Esophagus squamous epithelium (tissue), 4 donors: ENCODE measurements at regions not wholly inside any gene's neighbourhood (a gene's known extent, or its start where the extent isn't known, plus 50 kb on each side); places are given as distances from the start of the nearest gene placed in this dataset.

ENCODE experiments used
- POLR2A ChIP-seq, 4 donors: fragments of 450-650 bp; IDR thresholded peaks; one replicate each; pipeline ENCODE4 v1.6.1; 2017; ENCODE audit warnings: antibody characterized with exemption in 4 of 4, mild to moderate bottlenecking in 4 of 4, moderate library complexity in 3 of 4
- TF ChIP-seq, protein P1 (sequence below), 6 experiments: fragments of 450-650 bp in 4 of 6; fragments of 200-600 bp in 2 of 6; sonication (generic) in 2 of 6; IDR thresholded peaks; one replicate each; pipeline ENCODE4 v1.5.1; 2016 to 2019; ENCODE audit warnings: antibody characterized with exemption in 6 of 6, mild to moderate bottlenecking in 4 of 6, moderate library complexity in 4 of 6

DNA sequence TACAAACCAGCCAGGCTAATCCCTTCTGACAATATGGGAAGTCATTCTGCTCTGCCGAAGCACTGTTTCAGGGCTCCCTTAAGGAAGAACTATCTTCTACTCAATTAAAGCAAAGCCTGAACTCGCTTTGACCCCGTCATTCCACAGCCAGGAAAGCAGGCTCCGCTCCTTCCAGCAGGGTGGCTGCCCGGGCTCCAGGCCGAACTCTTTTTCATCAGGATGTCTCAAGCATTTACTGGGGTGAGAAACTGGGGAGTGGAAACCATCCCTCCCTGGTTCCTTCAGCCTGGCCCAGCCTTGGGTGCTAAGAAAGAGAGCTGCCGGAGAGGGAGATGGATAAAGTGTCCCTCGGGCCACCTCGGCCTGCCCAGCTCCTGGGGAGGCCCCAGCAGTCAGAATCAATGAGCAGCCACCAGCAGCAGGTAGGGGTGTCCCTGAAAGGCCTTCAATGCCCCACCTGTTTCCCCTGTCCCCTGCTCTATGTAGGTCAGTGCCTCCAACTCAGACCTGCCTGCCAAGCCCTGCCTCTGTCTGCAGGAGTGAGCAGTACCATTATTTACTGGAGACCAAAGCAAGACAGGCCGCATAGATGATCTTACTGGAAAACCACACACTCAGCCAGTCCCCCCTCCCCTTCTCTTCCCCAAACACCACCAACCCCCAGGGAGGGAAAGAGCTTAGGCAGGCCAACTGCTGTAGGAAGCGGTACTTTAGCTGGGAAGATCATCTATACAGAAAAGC lies 225.6 kb upstream of the TLE3 start:
- TF ChIP-seq, protein P1, sequence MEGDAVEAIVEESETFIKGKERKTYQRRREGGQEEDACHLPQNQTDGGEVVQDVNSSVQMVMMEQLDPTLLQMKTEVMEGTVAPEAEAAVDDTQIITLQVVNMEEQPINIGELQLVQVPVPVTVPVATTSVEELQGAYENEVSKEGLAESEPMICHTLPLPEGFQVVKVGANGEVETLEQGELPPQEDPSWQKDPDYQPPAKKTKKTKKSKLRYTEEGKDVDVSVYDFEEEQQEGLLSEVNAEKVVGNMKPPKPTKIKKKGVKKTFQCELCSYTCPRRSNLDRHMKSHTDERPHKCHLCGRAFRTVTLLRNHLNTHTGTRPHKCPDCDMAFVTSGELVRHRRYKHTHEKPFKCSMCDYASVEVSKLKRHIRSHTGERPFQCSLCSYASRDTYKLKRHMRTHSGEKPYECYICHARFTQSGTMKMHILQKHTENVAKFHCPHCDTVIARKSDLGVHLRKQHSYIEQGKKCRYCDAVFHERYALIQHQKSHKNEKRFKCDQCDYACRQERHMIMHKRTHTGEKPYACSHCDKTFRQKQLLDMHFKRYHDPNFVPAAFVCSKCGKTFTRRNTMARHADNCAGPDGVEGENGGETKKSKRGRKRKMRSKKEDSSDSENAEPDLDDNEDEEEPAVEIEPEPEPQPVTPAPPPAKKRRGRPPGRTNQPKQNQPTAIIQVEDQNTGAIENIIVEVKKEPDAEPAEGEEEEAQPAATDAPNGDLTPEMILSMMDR (IDR thresholded peaks at IDR 0.05): no peak
- no peak for TF ChIP-seq POLR2A (IDR thresholded peaks at IDR 0.05)
